Epithelial cell of proximal tubule (primary cell): ENCODE measurements at regions not wholly inside any gene's neighbourhood (a gene's known extent, or its start where the extent isn't known, plus 50 kb on each side); places are given as distances from the start of the nearest gene placed in this dataset.

Experiments used
- DNase-seq: peaks from one replicate; pipeline ENCODE4 v3.0.0-alpha.2; 2011; ENCODE audit warnings: low read depth
- H3K4me3 ChIP-seq: 2 replicates; pipeline ENCODE4 v1.5.1; 2011; ENCODE audit warnings: low read depth, mild to moderate bottlenecking, low read length
- TF ChIP-seq, protein P1 (sequence below): conservative IDR thresholded peaks from 2 replicates; pipeline ENCODE4 v1.5.1; 2012; ENCODE audit warnings: low read depth, mild to moderate bottlenecking, low read length

DNA sequence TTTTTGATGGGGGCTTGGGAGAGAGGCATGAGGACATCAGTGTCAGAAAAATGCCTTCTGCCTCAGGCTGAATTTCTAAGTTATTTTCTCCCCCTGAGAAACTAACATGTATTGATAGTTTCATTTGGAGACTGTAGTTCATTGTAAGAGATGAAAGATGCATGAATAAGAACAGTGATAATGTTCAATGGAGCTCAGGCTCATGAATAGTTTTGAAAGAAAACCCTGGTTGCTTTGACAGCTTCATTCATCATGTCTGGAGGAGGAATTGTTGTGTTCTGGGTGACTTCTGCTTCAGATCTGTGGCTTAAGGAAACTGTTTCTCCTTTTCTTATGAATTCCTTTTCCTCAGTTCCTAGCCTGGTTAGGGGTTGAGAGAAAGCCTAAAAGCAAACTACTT is 204.0 kb upstream of the LRRC3B start:
- DNase-seq, result no peak
- TF ChIP-seq, protein P1, sequence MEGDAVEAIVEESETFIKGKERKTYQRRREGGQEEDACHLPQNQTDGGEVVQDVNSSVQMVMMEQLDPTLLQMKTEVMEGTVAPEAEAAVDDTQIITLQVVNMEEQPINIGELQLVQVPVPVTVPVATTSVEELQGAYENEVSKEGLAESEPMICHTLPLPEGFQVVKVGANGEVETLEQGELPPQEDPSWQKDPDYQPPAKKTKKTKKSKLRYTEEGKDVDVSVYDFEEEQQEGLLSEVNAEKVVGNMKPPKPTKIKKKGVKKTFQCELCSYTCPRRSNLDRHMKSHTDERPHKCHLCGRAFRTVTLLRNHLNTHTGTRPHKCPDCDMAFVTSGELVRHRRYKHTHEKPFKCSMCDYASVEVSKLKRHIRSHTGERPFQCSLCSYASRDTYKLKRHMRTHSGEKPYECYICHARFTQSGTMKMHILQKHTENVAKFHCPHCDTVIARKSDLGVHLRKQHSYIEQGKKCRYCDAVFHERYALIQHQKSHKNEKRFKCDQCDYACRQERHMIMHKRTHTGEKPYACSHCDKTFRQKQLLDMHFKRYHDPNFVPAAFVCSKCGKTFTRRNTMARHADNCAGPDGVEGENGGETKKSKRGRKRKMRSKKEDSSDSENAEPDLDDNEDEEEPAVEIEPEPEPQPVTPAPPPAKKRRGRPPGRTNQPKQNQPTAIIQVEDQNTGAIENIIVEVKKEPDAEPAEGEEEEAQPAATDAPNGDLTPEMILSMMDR, result no peak
- H3K4me3 ChIP-seq, result no peak overlapping the region

DNA sequence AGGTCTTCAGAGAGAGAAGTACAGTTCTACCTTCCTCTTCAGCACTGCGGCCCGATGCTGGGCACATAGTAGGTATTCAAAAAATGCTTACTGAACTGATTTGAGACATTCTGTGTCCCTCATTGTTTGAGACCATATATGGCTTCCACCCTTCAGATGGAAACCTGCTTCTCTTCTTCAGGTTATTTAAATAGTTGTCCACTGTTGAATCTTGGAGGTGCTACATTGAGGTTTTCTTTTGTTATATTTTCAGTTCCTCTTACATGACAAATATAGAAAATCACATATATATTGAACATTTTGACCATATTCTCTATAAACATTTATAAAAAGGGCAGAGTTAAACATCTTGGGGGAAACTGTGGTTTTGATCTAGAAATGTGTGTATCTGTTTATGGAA is 200.2 kb upstream of the LRRC3B start:
- TF ChIP-seq, protein P1, result no peak
- DNase-seq, result no peak
- no peak overlapping the region for H3K4me3 ChIP-seq

DNA sequence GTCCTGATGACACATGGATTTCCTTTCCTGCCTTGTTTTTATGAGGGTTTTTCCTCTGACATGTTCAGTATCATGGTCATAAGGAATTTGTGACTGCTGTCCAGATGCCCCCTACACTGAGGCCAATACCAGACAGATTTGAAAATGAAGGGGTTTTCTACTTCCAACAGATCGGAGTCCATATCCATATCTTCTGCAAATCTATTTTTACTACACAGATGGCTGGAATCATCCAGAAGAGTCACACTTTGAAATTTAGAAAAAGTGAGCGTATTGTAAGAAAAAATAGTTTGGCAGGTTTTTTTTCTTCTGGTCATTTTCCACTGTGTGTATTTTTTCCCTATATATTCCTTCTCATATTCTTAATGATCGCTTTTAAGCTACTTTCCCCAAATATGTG is 197.5 kb upstream of the LRRC3B start:
- DNase-seq, result no peak
- H3K4me3 ChIP-seq, result no peak overlapping the region
- TF ChIP-seq, protein P1, result no peak

DNA sequence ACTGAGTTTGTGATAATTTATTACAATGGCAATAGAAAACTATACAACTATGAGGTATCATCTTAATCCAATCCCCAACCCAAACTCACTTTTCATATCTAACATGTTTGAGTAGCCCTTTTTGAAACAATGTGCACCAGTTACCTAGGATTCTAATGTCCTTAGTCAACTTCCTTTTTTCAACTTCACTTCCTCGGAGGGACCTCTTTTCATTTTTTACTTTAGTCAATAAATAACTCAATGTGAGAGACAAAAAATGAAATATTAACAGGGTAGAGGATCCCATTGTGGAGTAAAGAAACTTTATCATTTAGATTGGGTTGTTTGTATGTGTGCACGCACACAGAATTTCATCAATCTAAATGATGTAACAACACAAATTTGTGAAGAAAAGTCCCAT is 193.6 kb upstream of the LRRC3B start:
- H3K4me3 ChIP-seq, result no peak overlapping the region
- DNase-seq, result no peak
- TF ChIP-seq, protein P1, result no peak

DNA sequence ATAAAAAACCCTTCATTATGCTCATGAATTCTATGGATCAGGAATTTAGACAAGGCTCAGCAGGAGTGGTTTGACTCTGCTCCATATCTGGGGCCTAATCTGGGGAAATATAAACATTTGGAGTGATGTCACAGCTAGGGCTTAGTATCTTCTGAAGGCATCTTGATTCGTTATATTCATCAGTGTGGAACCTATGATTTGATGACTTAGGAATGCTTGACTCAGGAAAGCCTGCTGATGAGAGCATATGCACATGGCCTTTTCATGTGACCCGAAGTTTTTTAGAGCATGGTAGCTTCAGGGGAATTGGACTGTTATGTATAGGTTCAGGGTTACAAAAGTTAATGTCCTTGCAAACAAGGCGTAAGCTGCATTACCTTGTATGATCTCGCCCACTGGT is 184.9 kb upstream of the LRRC3B start:
- DNase-seq, result peak; percentile 83
- H3K4me3 ChIP-seq, result no peak overlapping the region
- TF ChIP-seq, protein P1, result no peak

DNA sequence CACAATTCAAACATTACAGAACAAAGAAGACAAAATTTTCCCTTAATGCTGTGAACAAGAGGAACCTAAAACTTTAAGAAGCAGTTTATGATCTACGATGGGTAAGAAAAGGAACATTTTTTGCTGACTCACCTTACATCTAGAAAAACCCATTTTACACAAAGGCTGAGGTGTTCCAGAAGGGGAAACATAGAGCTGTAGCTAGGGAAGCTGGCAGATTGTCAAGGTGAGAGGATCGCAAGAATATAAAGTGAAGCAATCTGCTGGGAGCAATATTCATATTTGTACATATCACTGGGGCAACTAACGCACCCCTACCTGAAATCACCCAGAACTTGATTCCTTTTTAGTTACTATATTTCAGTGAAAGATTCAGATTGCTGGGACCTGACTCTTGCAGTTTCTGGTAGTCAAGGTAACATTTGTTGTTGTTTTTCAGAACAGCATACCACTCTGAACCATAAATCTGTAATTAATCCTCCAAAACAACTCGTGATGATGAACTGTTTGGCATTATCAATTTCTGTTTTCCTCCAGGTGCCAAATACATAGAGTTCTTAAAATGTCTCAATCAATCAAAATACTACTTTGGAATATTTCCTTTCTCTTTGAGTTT is 184.1 kb upstream of the LRRC3B start:
- no peak overlapping the region for H3K4me3 ChIP-seq
- TF ChIP-seq, protein P1, result no peak
- DNase-seq, result no peak
